ENCODE measurements at regions not wholly inside any gene's neighbourhood (a gene's known extent, or its start where the extent isn't known, plus 50 kb on each side); places are given as distances from the start of the nearest gene placed in this dataset.
"Not testable (repeated sequence)": the region's sequence is repeated elsewhere in the genome, so short reads cannot be mapped to it uniquely, and the experiment has no call there.

- no peak for DNase-seq (ENCODE audit: low read depth in 3 of 3, low spot score in 1 of 3)
Observed at GRCh38 chr6:56807326-56807988, 147.4 kb upstream of the BEND6 start.

DNA sequence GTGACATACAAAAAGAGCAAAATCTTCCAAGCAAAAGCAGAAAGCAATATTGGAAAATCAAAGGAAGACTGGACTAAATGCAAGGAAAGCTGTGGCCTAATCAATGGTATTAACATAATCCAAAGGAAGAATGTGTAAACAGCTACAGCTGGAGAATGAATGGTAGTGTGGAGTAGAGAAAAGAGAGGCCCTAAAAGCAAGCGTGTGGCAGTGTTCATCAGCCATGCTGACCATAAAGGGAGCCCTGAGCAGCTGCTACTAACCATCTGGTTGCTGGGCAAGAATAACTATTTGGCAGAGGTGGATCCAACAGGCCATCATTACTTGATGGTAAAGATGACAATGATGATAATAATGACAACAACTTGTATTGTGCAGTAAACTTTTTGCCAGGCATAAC lies 148.5 kb upstream of the BEND6 start:
- DNase-seq (ENCODE audit: low read depth in 3 of 3, low spot score in 1 of 3): no peak

DNA sequence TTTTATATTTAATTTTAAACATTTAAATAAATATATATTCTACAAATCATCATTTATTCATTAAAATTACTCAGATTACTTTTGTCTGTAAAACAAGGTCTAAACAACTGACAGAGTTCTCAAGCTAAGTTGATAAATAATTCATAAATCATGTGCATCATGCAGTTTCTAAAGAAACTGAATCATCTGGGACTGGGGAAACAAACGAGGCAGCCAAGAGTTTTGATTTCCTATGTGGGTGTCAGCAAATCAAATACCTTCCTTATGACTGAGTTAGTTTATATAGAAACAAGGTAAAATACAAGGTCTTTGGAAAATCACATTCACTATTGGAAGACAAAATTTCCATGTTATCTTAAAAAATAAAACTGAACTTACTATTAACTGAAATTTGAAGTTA lies 149.9 kb upstream of the BEND6 start:
- DNase-seq (ENCODE audit: low read depth in 3 of 3, low spot score in 1 of 3): no peak

GRCh38 chr6:56803594-56803993 lies 151.3 kb upstream of the BEND6 start:
- DNase-seq (ENCODE audit: low read depth in 3 of 3, low spot score in 1 of 3): no peak

- DNase-seq (ENCODE audit: low read depth in 3 of 3, low spot score in 1 of 3): no peak
Observed at GRCh38 chr6:56802584-56802983, 152.3 kb upstream of the BEND6 start.

DNA sequence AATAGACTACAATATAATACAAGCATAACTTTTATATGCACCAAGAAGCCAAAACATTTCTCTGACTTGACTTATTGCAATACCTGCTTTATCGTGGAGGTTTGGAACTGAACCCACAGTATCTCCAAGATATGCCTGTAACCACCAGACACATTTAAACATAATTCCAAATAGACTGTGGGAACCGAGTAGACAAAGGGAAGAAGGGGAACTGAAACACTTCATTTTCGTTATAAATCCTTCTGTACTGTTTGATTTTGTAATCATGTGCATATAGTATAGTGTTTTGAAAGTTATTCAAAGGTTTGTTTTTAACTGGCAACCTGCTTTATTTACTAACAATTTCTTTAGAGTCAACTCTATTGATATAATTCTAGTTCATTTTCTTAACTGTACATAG lies 154.9 kb upstream of the BEND6 start:
- DNase-seq (ENCODE audit: low read depth in 3 of 3, low spot score in 1 of 3): no peak

- DNase-seq (ENCODE audit: low read depth in 3 of 3, low spot score in 1 of 3): no peak
Observed at GRCh38 chr6:56798163-56798562, 155.5 kb upstream of the DST start.

DNA sequence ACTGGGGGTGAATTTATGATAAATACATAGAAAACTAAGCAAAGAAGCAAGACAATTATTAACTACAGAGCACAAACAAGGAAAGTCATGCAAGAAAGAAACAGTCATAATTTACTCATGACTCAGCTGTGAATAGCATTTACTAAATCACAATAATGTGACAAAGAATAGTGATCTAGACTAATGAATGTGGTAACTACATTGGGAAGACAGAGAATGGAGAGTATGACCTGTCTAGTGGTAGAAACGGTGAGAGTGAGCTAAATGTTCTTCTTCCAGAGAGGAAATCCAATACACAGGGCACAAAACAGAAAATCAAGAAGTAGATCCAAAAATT lies 153.5 kb upstream of the DST start:
- DNase-seq (ENCODE audit: low read depth in 3 of 3, low spot score in 1 of 3): no peak

DNA sequence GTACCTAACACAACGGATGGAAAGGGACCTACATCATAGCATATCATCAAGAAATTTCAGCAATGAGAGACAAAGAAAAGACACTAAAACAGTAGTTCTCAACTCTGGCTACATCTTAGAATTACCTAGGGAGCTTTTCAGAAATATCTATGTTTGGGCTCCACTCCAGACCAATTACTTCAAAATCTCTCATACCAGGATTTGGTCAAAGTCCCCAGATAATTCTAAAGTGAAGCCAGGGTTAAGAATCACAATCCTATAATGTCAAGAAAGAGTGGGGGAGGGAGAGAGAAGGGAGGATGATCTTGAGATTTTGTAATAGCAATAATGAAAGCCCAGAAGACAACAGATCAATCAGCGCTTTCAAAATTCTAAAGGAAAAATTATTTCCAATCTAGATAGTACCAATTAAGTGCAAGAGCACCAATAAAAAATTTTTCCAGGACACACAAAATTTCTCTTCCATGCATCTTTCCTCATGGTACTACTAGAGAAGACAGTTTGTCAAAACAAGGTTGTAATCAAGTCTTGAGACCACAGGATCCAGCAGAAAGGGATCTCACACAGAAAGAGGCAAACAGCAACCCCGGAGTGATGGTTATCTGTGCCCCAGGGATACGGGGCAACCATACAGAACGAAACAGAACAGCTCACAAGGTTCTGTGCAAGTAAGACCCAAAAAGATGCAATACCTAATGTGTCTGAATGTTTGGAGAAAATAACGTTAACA lies 152.9 kb upstream of the DST start:
- no peak for DNase-seq (ENCODE audit: low read depth in 3 of 3, low spot score in 1 of 3)

GRCh38 chr6:56794421-56794820 lies 151.7 kb upstream of the DST start:
- no peak for DNase-seq (ENCODE audit: low read depth in 3 of 3, low spot score in 1 of 3)

DNA sequence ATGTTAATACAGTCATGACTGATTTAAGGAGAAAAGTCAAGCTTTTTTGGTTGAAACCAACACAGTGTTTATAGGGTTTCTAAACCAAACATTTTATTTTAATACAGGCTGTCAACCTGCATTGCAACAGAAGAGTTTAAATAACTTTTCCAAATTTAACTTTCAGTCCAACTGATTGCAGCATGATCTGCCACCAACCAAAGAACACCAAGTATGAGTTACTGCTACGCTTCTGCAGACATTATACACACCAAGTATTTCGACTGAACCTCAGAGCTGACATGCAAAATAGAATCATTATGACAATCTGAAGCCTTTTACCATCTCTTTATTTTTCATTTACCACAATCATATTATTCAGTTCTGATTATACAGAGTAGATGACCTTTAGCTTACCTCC lies 151.2 kb upstream of the DST start:
- no peak for DNase-seq (ENCODE audit: low read depth in 3 of 3, low spot score in 1 of 3)

GRCh38 chr6:56790414-56790813 lies 147.7 kb upstream of the DST start:
- DNase-seq (ENCODE audit: low read depth in 3 of 3, low spot score in 1 of 3): no peak

GRCh38 chr6:56789879-56790278 lies 147.2 kb upstream of the DST start:
- no peak for DNase-seq (ENCODE audit: low read depth in 3 of 3, low spot score in 1 of 3)

GRCh38 chr6:56789342-56789741 lies 146.7 kb upstream of the DST start:
- DNase-seq (ENCODE audit: low read depth in 3 of 3, low spot score in 1 of 3): no peak

- DNase-seq (ENCODE audit: low read depth in 3 of 3, low spot score in 1 of 3): no peak
Observed at GRCh38 chr6:56787209-56787608, 144.5 kb upstream of the DST start.

- no peak for DNase-seq (ENCODE audit: low read depth in 3 of 3, low spot score in 1 of 3)
Observed at GRCh38 chr6:56786256-56786655, 143.6 kb upstream of the DST start.

GRCh38 chr6:56785536-56785935 lies 142.8 kb upstream of the DST start:
- DNase-seq (ENCODE audit: low read depth in 3 of 3, low spot score in 1 of 3): not testable (repeated sequence)

- DNase-seq (ENCODE audit: low read depth in 3 of 3, low spot score in 1 of 3): not testable (repeated sequence)
Observed at GRCh38 chr6:56780109-56780508, 137.4 kb upstream of the DST start.

DNA sequence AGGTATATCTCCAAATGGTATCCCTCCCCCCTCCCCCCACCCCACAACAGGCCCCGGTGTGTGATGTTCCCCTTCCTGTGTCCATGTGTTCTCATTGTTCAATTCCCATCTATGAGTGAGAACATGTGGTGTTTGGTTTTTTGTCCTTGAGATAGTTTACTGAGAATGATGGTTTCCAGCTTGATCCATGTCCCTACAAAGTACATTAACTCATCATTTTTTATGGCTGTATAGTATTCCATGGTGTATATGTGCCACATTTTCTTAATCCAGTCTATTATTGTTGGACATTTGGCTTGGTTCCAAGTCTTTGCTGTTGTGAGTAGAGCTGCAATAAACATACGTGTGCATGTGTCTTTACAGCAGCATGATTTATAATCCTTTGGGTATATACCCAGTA lies 135.8 kb upstream of the DST start:
- DNase-seq (ENCODE audit: low read depth in 3 of 3, low spot score in 1 of 3): not testable (repeated sequence)

DNA sequence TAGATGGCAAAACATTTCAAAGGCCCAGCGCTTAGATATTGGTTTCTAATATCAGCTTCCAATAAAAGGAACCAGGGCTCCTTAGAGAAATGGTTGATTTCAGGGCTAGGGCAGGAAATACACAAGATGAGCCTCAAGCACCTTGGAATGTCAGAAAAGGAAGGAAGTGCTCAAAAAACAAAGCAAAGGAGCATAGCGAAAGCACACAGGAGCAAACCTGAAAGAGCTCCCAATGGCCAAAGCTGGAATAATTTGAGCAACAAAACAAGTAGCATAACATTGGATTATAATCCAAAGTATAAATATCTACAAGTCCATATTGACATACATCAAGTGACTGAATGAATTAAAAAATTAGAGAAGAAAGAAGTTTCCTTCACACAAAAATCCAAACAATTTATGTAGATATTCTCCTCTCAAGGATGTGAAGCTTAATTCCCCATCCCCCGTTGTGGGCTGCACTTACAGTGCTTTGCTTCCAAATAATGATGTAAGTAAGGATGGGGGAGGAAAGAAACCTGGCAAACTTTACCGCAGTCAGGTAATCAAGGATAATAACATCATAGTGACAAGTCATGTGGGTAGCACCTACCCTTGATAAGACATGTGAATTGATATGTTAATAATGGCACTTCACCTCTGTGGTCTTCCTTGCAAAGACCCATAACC lies 132.9 kb upstream of the DST start:
- DNase-seq (ENCODE audit: low read depth in 3 of 3, low spot score in 1 of 3): no peak

GRCh38 chr6:56772737-56773184 lies 130.1 kb upstream of the DST start:
- DNase-seq (ENCODE audit: low read depth in 3 of 3, low spot score in 1 of 3): no peak

DNA sequence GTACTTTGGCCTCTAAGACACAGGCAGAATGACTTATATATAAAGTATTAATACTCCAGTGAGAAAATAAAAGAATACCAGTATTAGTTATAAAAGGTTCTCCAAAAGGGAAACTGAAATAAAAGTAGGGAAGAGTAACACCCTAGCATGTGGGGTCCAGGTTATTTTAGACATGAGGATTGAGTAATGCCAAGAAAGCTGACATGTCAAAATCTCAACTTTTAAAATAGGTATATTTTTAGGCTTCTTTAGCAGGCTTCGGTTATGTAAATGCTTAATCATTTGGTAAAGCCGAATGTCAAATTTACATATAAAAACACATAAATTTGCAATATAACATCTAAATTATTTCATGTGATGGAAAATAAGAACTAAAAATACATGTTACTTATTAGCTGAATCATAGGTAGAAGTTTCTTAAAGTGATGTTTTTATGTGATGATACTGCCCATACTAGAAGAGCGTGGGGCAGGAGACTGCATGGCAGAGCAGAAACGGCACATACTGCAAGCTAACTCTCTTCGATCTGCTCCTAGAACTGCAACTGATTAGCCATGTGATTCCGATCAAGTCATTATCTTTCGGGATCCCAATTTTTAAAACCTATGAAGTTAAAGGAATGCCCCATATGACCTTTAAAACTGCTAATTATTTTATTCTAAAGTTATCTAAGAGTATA lies 129.4 kb upstream of the DST start:
- DNase-seq (ENCODE audit: low read depth in 3 of 3, low spot score in 1 of 3): no peak

All from stimulated activated CD4-positive, alpha-beta T cell treated with anti-CD3 and anti-CD28 coated beads, TNF-alpha, amount 100 ng/mL, for 1 hour (primary cell).